HEK293 (cell line): ENCODE measurements at regions not wholly inside any gene's neighbourhood (a gene's known extent, or its start where the extent isn't known, plus 50 kb on each side); places are given as distances from the start of the nearest gene placed in this dataset.

Experiments
- HOXA7 ChIP-seq: sonication (generic); formaldehyde crosslinking; IDR thresholded peaks from 2 replicates; pipeline ENCODE4 v1.8.1; 2022; ENCODE audit warnings: missing genetic modification reagents, borderline replicate concordance
- HOXC10 ChIP-seq: sonication (generic); formaldehyde crosslinking; IDR thresholded peaks from 2 replicates; pipeline ENCODE4 v1.8.1; 2023; ENCODE audit warnings: mild to moderate bottlenecking, missing genetic modification reagents
- MEIS1 ChIP-seq: sonication (generic); formaldehyde crosslinking; IDR thresholded peaks from 2 replicates; pipeline ENCODE4 v1.8.1; 2022; ENCODE audit warnings: missing genetic modification reagents, mild to moderate bottlenecking, borderline replicate concordance
- ZFHX2 ChIP-seq: fragments of 450-650 bp; formaldehyde crosslinking; conservative IDR thresholded peaks from 2 replicates; pipeline ENCODE4 v1.5.1; 2016; ENCODE audit warnings: missing biosample characterization, missing genetic modification characterization
- ZNF202 ChIP-seq: fragments of 450-650 bp; formaldehyde crosslinking; IDR thresholded peaks from 2 replicates; pipeline ENCODE4 v1.5.1; 2016; ENCODE audit warnings: missing biosample characterization, missing genetic modification characterization, borderline replicate concordance
- ZNF354C ChIP-seq: fragments of 450-650 bp; formaldehyde crosslinking; IDR thresholded peaks from 2 replicates; pipeline ENCODE4 v1.5.1; 2016; ENCODE audit warnings: missing biosample characterization, missing genetic modification characterization, low read depth, borderline replicate concordance
- ZNF404 ChIP-seq: fragments of 450-650 bp; formaldehyde crosslinking; IDR thresholded peaks from 2 replicates; pipeline ENCODE4 v1.5.1; 2017; ENCODE audit warnings: missing biosample characterization, missing genetic modification characterization
- ZNF670 ChIP-seq: fragments of 450-650 bp; formaldehyde crosslinking; IDR thresholded peaks from 2 replicates; pipeline ENCODE4 v1.5.1; 2016; ENCODE audit warnings: missing biosample characterization, missing genetic modification characterization, low read depth
- TF ChIP-seq, protein P1 (sequence below): fragments of 450-650 bp; formaldehyde crosslinking; IDR thresholded peaks from 2 replicates; pipeline ENCODE4 v1.5.1; 2016; ENCODE audit warnings: missing biosample characterization, missing genetic modification characterization
- TF ChIP-seq, protein P2 (sequence below): fragments of 450-650 bp; formaldehyde crosslinking; IDR thresholded peaks from 2 replicates; pipeline ENCODE4 v1.5.1; 2016; ENCODE audit warnings: missing biosample characterization, missing genetic modification characterization
- TF ChIP-seq, protein P3 (sequence below): fragments of 450-650 bp; formaldehyde crosslinking; IDR thresholded peaks from 2 replicates; pipeline ENCODE4 v1.5.1; 2016; ENCODE audit warnings: missing biosample characterization, missing genetic modification characterization
- TF ChIP-seq, protein P4 (sequence below): sonication (generic); formaldehyde crosslinking; IDR thresholded peaks from 2 replicates; pipeline ENCODE4 v1.8.1; 2022; ENCODE audit warnings: mild to moderate bottlenecking, moderate library complexity, missing genetic modification reagents
- TF ChIP-seq, protein P5 (sequence below): fragments of 450-650 bp; formaldehyde crosslinking; IDR thresholded peaks from 2 replicates; pipeline ENCODE4 v1.5.1; 2016; ENCODE audit warnings: missing biosample characterization, missing genetic modification characterization

DNA sequence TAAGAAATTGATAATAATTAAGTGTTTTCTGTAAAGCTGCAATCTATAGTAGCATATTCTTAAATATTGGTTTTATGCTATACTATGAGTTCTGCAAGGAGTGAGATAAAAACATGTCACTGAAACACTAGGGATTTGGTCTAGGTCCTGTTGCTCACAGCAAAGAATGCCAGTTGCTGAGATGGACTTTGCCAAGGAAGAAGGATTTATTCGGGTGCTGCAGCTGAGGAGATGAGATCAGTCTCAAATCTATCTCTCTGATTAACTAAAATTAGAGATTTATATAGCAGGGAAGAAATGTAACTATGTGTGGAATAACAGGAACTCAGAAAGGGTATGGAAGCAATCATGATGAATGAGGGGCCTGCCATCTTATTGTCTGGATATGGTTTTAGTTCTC lies 1569.9 kb downstream of the PCDH7 start:
- TF ChIP-seq, protein P1, sequence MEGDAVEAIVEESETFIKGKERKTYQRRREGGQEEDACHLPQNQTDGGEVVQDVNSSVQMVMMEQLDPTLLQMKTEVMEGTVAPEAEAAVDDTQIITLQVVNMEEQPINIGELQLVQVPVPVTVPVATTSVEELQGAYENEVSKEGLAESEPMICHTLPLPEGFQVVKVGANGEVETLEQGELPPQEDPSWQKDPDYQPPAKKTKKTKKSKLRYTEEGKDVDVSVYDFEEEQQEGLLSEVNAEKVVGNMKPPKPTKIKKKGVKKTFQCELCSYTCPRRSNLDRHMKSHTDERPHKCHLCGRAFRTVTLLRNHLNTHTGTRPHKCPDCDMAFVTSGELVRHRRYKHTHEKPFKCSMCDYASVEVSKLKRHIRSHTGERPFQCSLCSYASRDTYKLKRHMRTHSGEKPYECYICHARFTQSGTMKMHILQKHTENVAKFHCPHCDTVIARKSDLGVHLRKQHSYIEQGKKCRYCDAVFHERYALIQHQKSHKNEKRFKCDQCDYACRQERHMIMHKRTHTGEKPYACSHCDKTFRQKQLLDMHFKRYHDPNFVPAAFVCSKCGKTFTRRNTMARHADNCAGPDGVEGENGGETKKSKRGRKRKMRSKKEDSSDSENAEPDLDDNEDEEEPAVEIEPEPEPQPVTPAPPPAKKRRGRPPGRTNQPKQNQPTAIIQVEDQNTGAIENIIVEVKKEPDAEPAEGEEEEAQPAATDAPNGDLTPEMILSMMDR (tag by site-specific recombination), result no peak
- TF ChIP-seq, protein P2, sequence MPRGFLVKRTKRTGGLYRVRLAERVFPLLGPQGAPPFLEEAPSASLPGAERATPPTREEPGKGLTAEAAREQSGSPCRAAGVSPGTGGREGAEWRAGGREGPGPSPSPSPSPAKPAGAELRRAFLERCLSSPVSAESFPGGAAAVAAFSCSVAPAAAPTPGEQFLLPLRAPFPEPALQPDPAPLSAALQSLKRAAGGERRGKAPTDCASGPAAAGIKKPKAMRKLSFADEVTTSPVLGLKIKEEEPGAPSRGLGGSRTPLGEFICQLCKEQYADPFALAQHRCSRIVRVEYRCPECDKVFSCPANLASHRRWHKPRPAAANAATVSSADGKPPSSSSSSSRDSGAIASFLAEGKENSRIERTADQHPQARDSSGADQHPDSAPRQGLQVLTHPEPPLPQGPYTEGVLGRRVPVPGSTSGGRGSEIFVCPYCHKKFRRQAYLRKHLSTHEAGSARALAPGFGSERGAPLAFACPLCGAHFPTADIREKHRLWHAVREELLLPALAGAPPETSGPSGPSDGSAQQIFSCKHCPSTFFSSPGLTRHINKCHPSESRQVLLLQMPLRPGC, result no peak
- no peak for TF ChIP-seq ZNF670 (tag by site-specific recombination)
- TF ChIP-seq, protein P3, sequence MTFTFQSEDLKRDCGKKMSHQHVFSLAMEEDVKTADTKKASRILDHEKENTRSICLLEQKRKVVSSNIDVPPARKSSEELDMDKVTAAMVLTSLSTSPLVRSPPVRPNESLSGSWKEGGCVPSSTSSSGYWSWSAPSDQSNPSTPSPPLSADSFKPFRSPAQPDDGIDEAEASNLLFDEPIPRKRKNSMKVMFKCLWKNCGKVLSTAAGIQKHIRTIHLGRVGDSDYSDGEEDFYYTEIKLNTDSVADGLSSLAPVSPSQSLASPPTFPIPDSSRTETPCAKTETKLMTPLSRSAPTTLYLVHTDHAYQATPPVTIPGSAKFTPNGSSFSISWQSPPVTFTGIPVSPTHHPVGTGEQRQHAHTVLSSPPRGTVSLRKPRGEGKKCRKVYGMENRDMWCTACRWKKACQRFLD, result no peak
- no peak for TF ChIP-seq ZNF202 (tag by site-specific recombination)
- TF ChIP-seq ZNF354C (tag by site-specific recombination), result no peak
- TF ChIP-seq HOXA7 (CRISPR knock-in tag), result no peak
- no peak for TF ChIP-seq MEIS1
- TF ChIP-seq, protein P4, sequence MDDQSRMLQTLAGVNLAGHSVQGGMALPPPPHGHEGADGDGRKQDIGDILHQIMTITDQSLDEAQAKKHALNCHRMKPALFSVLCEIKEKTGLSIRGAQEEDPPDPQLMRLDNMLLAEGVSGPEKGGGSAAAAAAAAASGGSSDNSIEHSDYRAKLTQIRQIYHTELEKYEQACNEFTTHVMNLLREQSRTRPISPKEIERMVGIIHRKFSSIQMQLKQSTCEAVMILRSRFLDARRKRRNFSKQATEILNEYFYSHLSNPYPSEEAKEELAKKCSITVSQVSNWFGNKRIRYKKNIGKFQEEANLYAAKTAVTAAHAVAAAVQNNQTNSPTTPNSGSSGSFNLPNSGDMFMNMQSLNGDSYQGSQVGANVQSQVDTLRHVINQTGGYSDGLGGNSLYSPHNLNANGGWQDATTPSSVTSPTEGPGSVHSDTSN (CRISPR knock-in tag), result no peak
- TF ChIP-seq HOXC10, result no peak
- no peak for TF ChIP-seq ZNF404 (tag by site-specific recombination)
- TF ChIP-seq, protein P5, sequence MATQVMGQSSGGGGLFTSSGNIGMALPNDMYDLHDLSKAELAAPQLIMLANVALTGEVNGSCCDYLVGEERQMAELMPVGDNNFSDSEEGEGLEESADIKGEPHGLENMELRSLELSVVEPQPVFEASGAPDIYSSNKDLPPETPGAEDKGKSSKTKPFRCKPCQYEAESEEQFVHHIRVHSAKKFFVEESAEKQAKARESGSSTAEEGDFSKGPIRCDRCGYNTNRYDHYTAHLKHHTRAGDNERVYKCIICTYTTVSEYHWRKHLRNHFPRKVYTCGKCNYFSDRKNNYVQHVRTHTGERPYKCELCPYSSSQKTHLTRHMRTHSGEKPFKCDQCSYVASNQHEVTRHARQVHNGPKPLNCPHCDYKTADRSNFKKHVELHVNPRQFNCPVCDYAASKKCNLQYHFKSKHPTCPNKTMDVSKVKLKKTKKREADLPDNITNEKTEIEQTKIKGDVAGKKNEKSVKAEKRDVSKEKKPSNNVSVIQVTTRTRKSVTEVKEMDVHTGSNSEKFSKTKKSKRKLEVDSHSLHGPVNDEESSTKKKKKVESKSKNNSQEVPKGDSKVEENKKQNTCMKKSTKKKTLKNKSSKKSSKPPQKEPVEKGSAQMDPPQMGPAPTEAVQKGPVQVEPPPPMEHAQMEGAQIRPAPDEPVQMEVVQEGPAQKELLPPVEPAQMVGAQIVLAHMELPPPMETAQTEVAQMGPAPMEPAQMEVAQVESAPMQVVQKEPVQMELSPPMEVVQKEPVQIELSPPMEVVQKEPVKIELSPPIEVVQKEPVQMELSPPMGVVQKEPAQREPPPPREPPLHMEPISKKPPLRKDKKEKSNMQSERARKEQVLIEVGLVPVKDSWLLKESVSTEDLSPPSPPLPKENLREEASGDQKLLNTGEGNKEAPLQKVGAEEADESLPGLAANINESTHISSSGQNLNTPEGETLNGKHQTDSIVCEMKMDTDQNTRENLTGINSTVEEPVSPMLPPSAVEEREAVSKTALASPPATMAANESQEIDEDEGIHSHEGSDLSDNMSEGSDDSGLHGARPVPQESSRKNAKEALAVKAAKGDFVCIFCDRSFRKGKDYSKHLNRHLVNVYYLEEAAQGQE (tag by site-specific recombination), result no peak
- TF ChIP-seq ZFHX2 (tag by site-specific recombination), result no peak
